ENCODE measurements at regions not wholly inside any gene's neighbourhood (a gene's known extent, or its start where the extent isn't known, plus 50 kb on each side); places are given as distances from the start of the nearest gene placed in this dataset.

GRCh38 chr2:21544392-21544791, 420.6 kb downstream of the TDRD15 start:
- Histone ChIP-seq H3K79me2 (ENCODE audit: insufficient read depth, low read length) (no peaks in the 10 kb centered on the region), H3K4me2 (ENCODE audit: low read depth, low read length, poor library complexity, severe bottlenecking) (no peak overlapping the region), H3K4me3 (ENCODE audit: insufficient read depth, low read length, poor library complexity, severe bottlenecking) (no peak overlapping the region), H3K27ac (ENCODE audit: low read depth, low read length) (no peak overlapping the region), H3K9me2 (replicated peaks; ENCODE audit: insufficient read depth, low read length) (no peaks in the 10 kb centered on the region), H2AFZ (ENCODE audit: low read depth, low read length, severe bottlenecking) (no peak overlapping the region), H3K27me3 (ENCODE audit: low read length) (no peaks in the 10 kb centered on the region), H4K20me1 (ENCODE audit: low read depth, low read length) (no peaks in the 10 kb centered on the region), H3K9me3 (ENCODE audit: insufficient read depth, low read length) (no peaks in the 10 kb centered on the region), H3F3A (ENCODE audit: insufficient read depth) (no peaks in the 10 kb centered on the region), H3K36me3 (ENCODE audit: low read length) (no peaks in the 10 kb centered on the region), H3K9ac (ENCODE audit: low read length) (no peak overlapping the region)
- no peak for TF ChIP-seq EZH2phosphoT487 (conservative IDR thresholded peaks at IDR 0.05; ENCODE audit: low read length)
- TF ChIP-seq, protein P1, sequence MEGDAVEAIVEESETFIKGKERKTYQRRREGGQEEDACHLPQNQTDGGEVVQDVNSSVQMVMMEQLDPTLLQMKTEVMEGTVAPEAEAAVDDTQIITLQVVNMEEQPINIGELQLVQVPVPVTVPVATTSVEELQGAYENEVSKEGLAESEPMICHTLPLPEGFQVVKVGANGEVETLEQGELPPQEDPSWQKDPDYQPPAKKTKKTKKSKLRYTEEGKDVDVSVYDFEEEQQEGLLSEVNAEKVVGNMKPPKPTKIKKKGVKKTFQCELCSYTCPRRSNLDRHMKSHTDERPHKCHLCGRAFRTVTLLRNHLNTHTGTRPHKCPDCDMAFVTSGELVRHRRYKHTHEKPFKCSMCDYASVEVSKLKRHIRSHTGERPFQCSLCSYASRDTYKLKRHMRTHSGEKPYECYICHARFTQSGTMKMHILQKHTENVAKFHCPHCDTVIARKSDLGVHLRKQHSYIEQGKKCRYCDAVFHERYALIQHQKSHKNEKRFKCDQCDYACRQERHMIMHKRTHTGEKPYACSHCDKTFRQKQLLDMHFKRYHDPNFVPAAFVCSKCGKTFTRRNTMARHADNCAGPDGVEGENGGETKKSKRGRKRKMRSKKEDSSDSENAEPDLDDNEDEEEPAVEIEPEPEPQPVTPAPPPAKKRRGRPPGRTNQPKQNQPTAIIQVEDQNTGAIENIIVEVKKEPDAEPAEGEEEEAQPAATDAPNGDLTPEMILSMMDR (IDR thresholded peaks at IDR 0.05; ENCODE audit: insufficient read depth, low read length, poor library complexity, severe bottlenecking): no peak

DNA sequence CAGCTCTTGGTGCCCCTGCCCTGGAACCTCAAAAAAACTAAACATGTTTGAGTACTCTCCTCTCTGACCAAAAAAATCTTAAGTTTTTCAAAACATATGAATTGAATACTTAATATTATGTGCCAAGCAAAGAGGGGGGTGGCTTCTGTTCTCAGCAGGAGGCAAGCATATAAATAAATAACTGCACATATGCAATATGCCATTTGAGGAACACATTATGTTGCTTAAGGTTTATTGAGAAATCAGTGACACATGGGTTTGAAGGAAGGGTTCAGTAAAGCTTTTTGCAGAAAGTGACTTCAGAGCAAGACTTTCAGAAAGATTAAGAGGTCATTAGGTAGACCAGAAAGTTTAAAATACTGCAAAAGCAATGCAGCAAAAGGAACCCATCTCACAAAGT, 429.2 kb downstream of the TDRD15 start:
- H3F3A ChIP-seq (ENCODE audit: insufficient read depth): no peaks in the 10 kb centered on the region

DNA sequence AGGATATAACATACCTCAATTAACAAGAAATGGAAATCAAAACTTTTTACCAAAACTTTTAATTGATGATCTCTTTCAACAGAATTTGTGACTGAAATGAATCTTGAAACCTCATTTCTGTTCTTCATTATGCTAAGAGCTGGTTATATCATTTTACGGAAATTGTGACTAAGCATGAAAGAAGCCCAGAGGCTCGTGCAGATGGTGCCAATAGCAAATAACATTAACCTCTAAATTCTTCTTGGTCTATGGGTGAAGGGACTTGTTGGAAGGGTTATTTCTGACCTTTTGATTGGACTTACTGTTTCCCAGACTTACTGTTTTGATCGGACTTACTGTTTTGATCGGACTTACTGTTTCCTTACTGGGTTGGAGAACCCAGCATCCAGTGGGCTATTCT, 435.6 kb downstream of the TDRD15 start:
- H4K20me1 ChIP-seq (ENCODE audit: low read depth, low read length): no peaks in the 10 kb centered on the region
- no peaks in the 10 kb centered on the region for H3K9me3 ChIP-seq (ENCODE audit: insufficient read depth, low read length)
- H3K27me3 ChIP-seq (ENCODE audit: low read length): no peaks in the 10 kb centered on the region
- TF ChIP-seq EZH2phosphoT487 (conservative IDR thresholded peaks at IDR 0.05; ENCODE audit: low read length): no peak
- TF ChIP-seq, protein P1 (IDR thresholded peaks at IDR 0.05; ENCODE audit: insufficient read depth, low read length, poor library complexity, severe bottlenecking): no peak
- no peaks in the 10 kb centered on the region for H3K36me3 ChIP-seq (ENCODE audit: low read length)
- no peak overlapping the region for H3K27ac ChIP-seq (ENCODE audit: low read depth, low read length)
- no peaks in the 10 kb centered on the region for H3K79me2 ChIP-seq (ENCODE audit: insufficient read depth, low read length)
- no peak overlapping the region for H2AFZ ChIP-seq (ENCODE audit: low read depth, low read length, severe bottlenecking)
- no peaks in the 10 kb centered on the region for H3F3A ChIP-seq (ENCODE audit: insufficient read depth)
- H3K4me3 ChIP-seq (ENCODE audit: insufficient read depth, low read length, poor library complexity, severe bottlenecking): no peak overlapping the region
- H3K9ac ChIP-seq (ENCODE audit: low read length): no peak overlapping the region
- no peaks in the 10 kb centered on the region for H3K9me2 ChIP-seq (replicated peaks; ENCODE audit: insufficient read depth, low read length)
- no peak overlapping the region for H3K4me2 ChIP-seq (ENCODE audit: low read depth, low read length, poor library complexity, severe bottlenecking)

More for the DNA sequence above, 429.2 kb downstream of the TDRD15 start:
- H3K9ac ChIP-seq (ENCODE audit: low read length): no peak overlapping the region
- no peak overlapping the region for H3K27ac ChIP-seq (ENCODE audit: low read depth, low read length)
- H3K4me3 ChIP-seq (ENCODE audit: insufficient read depth, low read length, poor library complexity, severe bottlenecking): no peak overlapping the region
- H2AFZ ChIP-seq (ENCODE audit: low read depth, low read length, severe bottlenecking): no peak overlapping the region
- no peaks in the 10 kb centered on the region for H3K9me3 ChIP-seq (ENCODE audit: insufficient read depth, low read length)
- no peaks in the 10 kb centered on the region for H3K9me2 ChIP-seq (replicated peaks; ENCODE audit: insufficient read depth, low read length)
- H3K79me2 ChIP-seq (ENCODE audit: insufficient read depth, low read length): no peaks in the 10 kb centered on the region
- TF ChIP-seq EZH2phosphoT487 (conservative IDR thresholded peaks at IDR 0.05; ENCODE audit: low read length): no peak
- TF ChIP-seq, protein P1 (IDR thresholded peaks at IDR 0.05; ENCODE audit: insufficient read depth, low read length, poor library complexity, severe bottlenecking): no peak
- no peaks in the 10 kb centered on the region for H3K27me3 ChIP-seq (ENCODE audit: low read length)
- H3K4me2 ChIP-seq (ENCODE audit: low read depth, low read length, poor library complexity, severe bottlenecking): no peak overlapping the region
- no peaks in the 10 kb centered on the region for H4K20me1 ChIP-seq (ENCODE audit: low read depth, low read length)
- no peaks in the 10 kb centered on the region for H3K36me3 ChIP-seq (ENCODE audit: low read length)
